NCI-H187 (cell line): ENCODE measurements at regions not wholly inside any gene's neighbourhood (a gene's known extent, or its start where the extent isn't known, plus 50 kb on each side); places are given as distances from the start of the nearest gene placed in this dataset.

ENCODE experiments used
- DNase-seq, 2 experiments: peaks; one replicate each; lab custom pipeline; 2025; lab: John Stamatoyannopoulos, UW

- DNase-seq = no peak
Observed at GRCh38 chr9:28834156-28834555, 1260.9 kb upstream of the C9orf72 start.

GRCh38 chr9:28839778-28840430, 1266.6 kb upstream of the C9orf72 start:
- no peak for DNase-seq

DNA sequence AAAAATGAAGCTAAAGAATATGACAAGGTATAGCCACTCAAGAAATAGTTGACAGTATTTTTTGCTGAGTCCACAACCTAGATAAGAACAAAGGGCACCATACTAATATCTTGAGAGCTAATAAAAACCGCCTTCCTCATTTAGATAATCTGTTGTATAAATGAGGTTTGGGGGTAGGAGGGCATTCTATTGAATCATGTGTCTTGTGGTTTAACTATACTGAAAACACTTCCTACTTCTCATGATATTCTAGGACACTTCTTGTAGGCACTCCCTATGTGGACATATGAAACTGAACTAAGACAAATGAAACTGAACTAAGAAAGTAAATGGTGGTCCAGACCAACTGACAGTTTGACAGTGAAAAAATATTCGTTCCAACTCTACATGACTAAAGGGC, 1268.5 kb upstream of the C9orf72 start:
- no peak for DNase-seq

- no peak for DNase-seq
Observed at GRCh38 chr9:28847331-28847730, 1274.0 kb upstream of the C9orf72 start.

GRCh38 chr9:28848671-28849070, 1275.4 kb upstream of the C9orf72 start:
- DNase-seq = no peak

DNA sequence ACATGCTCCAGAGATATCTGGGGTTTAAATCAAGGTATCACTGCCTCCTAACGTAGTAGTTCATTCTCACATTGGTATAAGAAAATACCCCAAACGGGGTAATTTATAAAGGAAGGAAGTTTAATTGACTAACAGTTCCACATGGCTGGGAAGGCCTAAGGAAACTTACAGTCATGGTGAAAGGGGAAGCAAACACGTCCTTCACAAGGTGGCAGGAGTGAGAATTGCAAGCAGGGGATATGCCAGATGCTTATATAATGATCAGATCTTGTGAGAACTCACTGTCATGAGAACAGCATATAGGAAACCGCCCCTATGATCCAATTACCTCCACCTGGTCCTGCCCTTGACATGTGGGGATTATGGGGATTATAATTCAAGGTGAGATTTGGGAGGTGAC, 1280.2 kb upstream of the C9orf72 start:
- no peak for DNase-seq

- no peak for DNase-seq
Observed at GRCh38 chr9:28866951-28867350, 1293.7 kb upstream of the C9orf72 start.

DNA sequence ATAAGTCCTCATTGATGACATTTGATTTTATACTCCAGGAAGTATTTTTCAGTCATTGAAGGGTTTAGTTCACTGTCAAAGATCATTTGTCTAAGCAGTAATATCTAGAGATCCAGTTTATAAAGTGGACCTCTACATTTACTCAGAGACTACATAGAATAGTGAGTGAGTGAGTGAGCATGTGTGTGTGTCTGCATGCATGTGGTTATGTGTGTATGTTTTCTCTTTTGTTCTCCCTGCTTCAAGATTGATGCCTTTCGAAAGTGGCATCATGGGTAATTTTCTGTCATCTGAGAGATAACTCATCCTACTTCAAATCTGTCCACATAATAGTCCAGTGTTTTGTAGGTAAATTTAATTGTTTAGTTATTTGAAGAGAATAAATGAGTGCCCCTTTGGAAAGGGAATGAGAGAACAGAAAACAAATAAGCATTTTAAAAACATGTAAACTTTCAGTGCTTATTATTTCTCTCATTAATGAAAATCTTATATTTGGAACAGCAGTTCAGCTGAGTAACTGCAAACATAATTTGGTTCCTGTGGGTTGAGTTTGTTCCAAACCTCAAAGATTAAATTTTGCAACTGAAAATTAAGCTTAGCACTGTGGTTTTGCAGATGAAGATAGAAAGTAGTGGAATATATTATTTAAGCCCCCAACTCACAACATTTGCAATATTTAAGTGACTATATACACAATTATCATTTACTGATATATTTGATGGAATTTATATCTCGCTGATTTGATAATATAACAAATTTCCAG, 1295.1 kb upstream of the C9orf72 start:
- no peak for DNase-seq

- DNase-seq = no peak
Observed at GRCh38 chr9:28882529-28882928, 1309.2 kb upstream of the C9orf72 start.

DNA sequence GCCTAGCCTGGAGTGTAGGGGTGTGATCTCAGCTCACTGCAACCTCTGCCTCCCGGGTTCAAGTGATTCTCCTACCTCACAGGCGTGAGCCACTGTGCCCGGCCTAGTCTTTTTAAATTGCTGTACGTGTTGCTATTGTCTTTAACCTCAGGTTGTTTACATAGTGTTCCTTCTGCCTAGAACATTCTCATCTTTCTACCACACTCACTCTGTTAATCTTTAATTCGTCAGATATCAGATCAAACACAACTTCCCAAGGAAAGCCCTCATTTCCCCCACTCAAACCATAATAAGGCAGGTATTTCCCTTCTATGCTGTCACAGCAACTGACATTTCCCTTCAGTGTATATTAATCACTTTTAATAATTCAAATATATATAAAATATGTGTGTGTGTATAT, 1310.0 kb upstream of the C9orf72 start:
- no peak for DNase-seq

- no peak for DNase-seq
Observed at GRCh38 chr9:28887188-28887884, 1314.1 kb upstream of the C9orf72 start.

- no peak for DNase-seq
Observed at GRCh38 chr9:28888806-28889205, 1315.5 kb upstream of the C9orf72 start.

DNA sequence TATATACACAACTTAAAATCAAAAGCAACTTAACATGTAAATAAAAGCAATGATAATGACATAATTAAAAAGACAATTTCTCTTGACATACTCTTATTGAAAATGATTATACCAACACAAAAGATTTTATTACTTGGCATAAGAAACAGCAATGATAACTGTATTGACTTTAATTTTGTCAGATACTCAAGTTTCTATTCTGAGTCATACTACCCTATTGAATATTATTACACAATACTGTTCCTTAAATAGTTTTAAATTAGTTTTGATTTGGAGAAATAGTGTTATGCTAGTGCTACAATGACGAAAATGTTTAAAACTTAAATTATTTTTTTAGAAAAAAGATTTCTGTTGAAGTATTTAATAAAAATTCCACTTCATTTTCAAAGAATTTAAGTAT, 1319.3 kb upstream of the C9orf72 start:
- no peak for DNase-seq

DNA sequence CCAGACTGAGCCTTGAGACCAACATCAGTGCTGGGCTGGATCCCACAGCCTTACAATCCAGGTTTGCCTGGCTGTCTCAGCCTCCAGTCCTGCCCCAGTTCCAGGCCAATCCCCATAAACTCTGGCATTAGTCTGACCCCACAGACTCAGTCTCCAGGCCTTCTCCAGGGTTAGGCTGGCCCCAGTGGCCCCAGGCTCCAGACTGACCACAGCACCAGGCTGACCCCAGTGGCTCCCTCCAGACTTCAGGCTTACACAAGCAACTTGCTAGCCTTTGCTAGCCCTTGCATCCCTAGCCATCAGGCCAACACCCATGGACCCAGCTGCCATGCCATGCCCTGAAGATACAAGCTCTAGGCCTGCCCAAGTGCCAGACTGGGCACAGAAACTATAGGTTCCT, 1326.0 kb upstream of the C9orf72 start:
- DNase-seq = no peak

DNA sequence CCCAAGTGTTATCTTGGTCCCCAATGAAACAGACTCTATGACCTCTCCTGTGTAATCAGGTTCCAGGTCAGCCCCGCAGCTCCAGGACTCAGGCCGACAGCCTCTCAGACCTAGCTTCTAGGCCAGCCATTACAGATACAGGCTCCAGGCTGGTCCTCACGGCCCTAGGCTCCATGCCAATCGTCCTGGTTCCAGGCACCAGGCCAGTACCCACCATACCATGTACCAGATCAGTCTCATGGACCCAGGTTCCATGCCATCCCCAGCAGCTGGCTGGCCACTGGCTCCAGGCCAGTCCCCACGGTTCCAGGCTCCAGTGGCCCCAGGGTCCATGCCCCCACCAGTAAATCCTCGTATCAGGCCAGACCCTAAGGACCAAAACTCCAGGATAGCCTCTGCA, 1326.6 kb upstream of the C9orf72 start:
- DNase-seq = no peak

- DNase-seq = no peak
Observed at GRCh38 chr9:28900406-28900805, 1327.1 kb upstream of the C9orf72 start.

GRCh38 chr9:28909526-28909925, 1336.2 kb upstream of the C9orf72 start:
- no peak for DNase-seq

GRCh38 chr9:28912621-28913020, 1339.3 kb upstream of the C9orf72 start:
- DNase-seq = no peak

DNA sequence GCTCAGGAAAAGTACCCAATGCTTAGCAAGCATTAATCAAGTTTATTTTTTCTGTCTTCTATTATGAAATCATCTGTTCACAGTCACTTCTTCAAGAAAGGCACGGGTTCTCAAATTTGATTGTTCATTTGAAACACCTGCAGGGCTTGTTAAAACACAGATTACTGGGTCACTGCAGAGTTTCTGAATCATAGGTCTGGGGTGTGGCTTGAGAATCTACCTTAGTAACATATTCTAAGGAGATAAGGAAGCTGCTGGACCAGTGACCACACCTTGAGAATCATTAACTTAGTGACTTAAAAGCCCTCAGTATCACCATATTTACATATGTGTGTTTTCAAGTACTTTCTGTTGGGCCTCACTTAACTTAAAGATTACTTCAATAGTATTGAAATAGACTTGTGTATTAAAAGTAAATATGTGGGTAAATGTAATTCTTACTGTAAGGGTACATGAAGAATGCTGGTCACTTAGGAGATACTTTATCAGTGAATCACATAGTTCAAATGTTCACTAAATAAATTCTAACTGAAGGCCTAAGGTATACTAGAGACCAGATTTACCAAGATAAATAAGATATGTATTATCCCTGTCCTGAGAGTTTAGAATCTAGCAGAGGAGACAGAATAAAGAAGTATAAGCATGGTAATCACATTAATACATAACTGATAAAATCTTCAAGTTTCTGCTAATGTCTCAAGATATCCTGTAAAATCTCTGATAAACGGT, 1342.1 kb upstream of the C9orf72 start:
- DNase-seq = no peak

GRCh38 chr9:28916348-28916747, 1343.1 kb upstream of the C9orf72 start:
- no peak for DNase-seq

GRCh38 chr9:28921857-28922500, 1348.7 kb upstream of the C9orf72 start:
- DNase-seq = no peak

GRCh38 chr9:28922891-28923290, 1349.6 kb upstream of the C9orf72 start:
- DNase-seq = no peak
